WERI-Rb-1 (cell line): ENCODE measurements at regions not wholly inside any gene's neighbourhood (a gene's known extent, or its start where the extent isn't known, plus 50 kb on each side); places are given as distances from the start of the nearest gene placed in this dataset.
"Not testable (repeated sequence)": the region's sequence is repeated elsewhere in the genome, so short reads cannot be mapped to it uniquely, and the experiment has no call there.

Experiments used
- DNase-seq: peaks from one replicate; pipeline ENCODE4 v3.0.0-alpha.2; 2020
- H3K27ac ChIP-seq: fragments of 250-450 bp; sonication (Bioruptor Pico); 2 replicates; pipeline ENCODE4 v1.5.1; 2020; ENCODE audit warnings: mild to moderate bottlenecking, moderate library complexity
- H3K27me3 ChIP-seq: fragments of 250-450 bp; sonication (Bioruptor Pico); 2 replicates; pipeline ENCODE4 v1.5.1; 2021; ENCODE audit warnings: mild to moderate bottlenecking, low read depth, moderate library complexity; ENCODE audit not compliant: insufficient read depth, severe bottlenecking
- H3K36me3 ChIP-seq: fragments of 250-450 bp; sonication (Bioruptor Pico); 2 replicates; pipeline ENCODE4 v1.5.1; 2020; ENCODE audit warnings: mild to moderate bottlenecking, moderate library complexity
- H3K4me3 ChIP-seq: 2 replicates; pipeline ENCODE4 v1.5.1; 2011; ENCODE audit warnings: low read depth, mild to moderate bottlenecking, control low read depth, low read length
- H3K9me3 ChIP-seq: fragments of 250-450 bp; sonication (Bioruptor Pico); 2 replicates; pipeline ENCODE4 v1.5.1; 2021; ENCODE audit warnings: mild to moderate bottlenecking, moderate library complexity; ENCODE audit not compliant: severe bottlenecking
- CTCF ChIP-seq: IDR thresholded peaks from 2 replicates; pipeline ENCODE4 v1.5.1; 2011; ENCODE audit warnings: low read depth, mild to moderate bottlenecking, control low read depth, inconsistent platforms, low read length

- H3K36me3 ChIP-seq: no peaks in the 10 kb centered on the region
- no peak for TF ChIP-seq CTCF
Measured at GRCh38 chrX:46226422-46226821, 318.8 kb downstream of the ZNF674 start.

GRCh38 chrX:46223499-46223898 is 321.7 kb downstream of the ZNF674 start:
- not testable (repeated sequence) for H3K27ac ChIP-seq, H3K9me3 ChIP-seq, H3K4me3 ChIP-seq, H3K36me3 ChIP-seq, DNase-seq, H3K27me3 ChIP-seq

More at GRCh38 chrX:46226422-46226821, 318.8 kb downstream of the ZNF674 start:
- Histone ChIP-seq H3K27ac (no peak overlapping the region), H3K27me3 (no peaks in the 10 kb centered on the region), H3K9me3 (no peaks in the 10 kb centered on the region), H3K4me3 (no peak overlapping the region)
- DNase-seq: no peak

- TF ChIP-seq CTCF: no peak
- H3K36me3 ChIP-seq: no peaks in the 10 kb centered on the region
- peaks cover 8% of the 10 kb centered on the region for H3K27me3 ChIP-seq
- DNase-seq: no peak
- H3K27ac ChIP-seq: no peak overlapping the region
- no peak overlapping the region for H3K4me3 ChIP-seq
- no peaks in the 10 kb centered on the region for H3K9me3 ChIP-seq
Measured at GRCh38 chrX:46220822-46221221, 324.4 kb downstream of the ZNF674 start.

DNA sequence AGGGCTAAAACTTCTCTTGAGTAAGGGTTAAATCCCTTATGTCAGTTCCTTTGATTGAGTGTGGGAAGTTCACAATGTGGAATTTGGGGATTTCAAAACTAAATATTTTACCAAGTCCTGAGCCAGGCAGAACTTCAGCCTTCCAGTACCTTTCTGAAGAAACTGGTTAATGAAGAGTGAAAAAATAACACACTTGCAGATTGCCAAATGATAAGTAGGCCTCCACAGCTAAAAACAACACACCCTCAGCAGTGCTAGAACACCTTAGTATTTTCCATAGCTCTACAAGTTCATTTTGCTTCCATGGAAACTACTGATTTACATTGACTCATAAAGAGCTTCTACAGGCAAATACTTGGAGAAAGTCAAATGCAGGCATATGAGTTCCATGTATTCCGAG is 326.8 kb downstream of the ZNF674 start:
- no peak for TF ChIP-seq CTCF
- Histone ChIP-seq H3K36me3 (no peaks in the 10 kb centered on the region), H3K4me3 (no peak overlapping the region), H3K9me3 (no peaks in the 10 kb centered on the region), H3K27me3 (peaks cover 11% of the 10 kb centered on the region), H3K27ac (no peak overlapping the region)
- DNase-seq: no peak

GRCh38 chrX:46216406-46216805 is 328.8 kb downstream of the ZNF674 start:
- Histone ChIP-seq H3K27me3 (peaks cover 11% of the 10 kb centered on the region), H3K27ac (no peak overlapping the region), H3K4me3 (no peak overlapping the region), H3K9me3 (no peaks in the 10 kb centered on the region), H3K36me3 (no peaks in the 10 kb centered on the region)
- DNase-seq: no peak
- TF ChIP-seq CTCF: no peak

DNA sequence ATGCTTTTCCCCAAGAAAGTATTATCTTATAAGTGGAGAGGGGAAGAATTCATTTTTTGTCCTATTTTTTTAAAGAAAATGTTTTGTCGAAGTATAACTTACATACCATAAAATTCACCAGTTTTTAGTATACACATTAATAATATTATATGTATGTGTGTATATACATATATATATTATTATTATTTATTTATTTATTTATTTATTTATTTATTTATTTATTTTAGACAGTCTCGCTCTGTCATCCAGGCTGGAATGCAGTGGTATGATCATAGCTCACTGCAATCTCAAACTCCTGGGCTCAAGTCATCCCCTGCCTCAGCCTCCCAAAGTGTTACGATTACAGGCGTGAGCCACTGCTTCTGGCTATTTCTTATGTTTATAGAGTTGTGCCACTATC is 334.1 kb downstream of the ZNF674 start:
- no peak for DNase-seq
- no peaks in the 10 kb centered on the region for H3K36me3 ChIP-seq
- peaks cover 3% of the 10 kb centered on the region for H3K27me3 ChIP-seq
- no peaks in the 10 kb centered on the region for H3K9me3 ChIP-seq
- H3K4me3 ChIP-seq: no peak overlapping the region
- H3K27ac ChIP-seq: no peak overlapping the region
- TF ChIP-seq CTCF: no peak
